A673 (cell line): ENCODE measurements at regions not wholly inside any gene's neighbourhood (a gene's known extent, or its start where the extent isn't known, plus 50 kb on each side); places are given as distances from the start of the nearest gene placed in this dataset.

Experiments
- BruUV-seq: library from RNA; stranded (reverse); fragments of 400-500 nt; replicated peaks from 2 replicates; lab custom pipeline; 2021; lab: Mats Ljungman, UMichigan
- CTCF ChIA-PET: fragments of 300-600 bp; sonication (Branson Sonifier 250); formaldehyde crosslinking; loops from one replicate; lab custom pipeline; 2022; ENCODE audit warnings: antibody characterized with exemption; lab: Charles Lee
- POLR2A ChIA-PET: fragments of 300-600 bp; sonication (Branson Sonifier 250); formaldehyde crosslinking; loops from one replicate; lab custom pipeline; 2022; ENCODE audit warnings: antibody characterized with exemption; ENCODE audit not compliant: low non-redundant PET; lab: Charles Lee
- DNase-seq: peaks from one replicate; pipeline ENCODE4 v3.0.0-alpha.2; 2015; ENCODE audit warnings: low spot score
- H3K27ac ChIP-seq: fragments of 200-600 bp; sonication (generic); 2 replicates; pipeline ENCODE4 v1.5.1; 2016; ENCODE audit warnings: mixed run types, low read depth, mild to moderate bottlenecking, mixed read lengths, antibody characterized with exemption, low read length; ENCODE audit not compliant: poor library complexity, severe bottlenecking
- H3K27me3 ChIP-seq: fragments of 200-600 bp; sonication (generic); replicated peaks from 2 replicates; pipeline ENCODE4 v1.6.1; 2017; ENCODE audit warnings: mixed run types, low read depth, mild to moderate bottlenecking, mixed read lengths, antibody characterized with exemption, low read length; ENCODE audit not compliant: insufficient read depth, poor library complexity
- H3K36me3 ChIP-seq: fragments of 200-600 bp; sonication (generic); 2 replicates; pipeline ENCODE4 v1.6.1; 2016; ENCODE audit warnings: mixed run types, mild to moderate bottlenecking, mixed read lengths, antibody characterized with exemption, low read length; ENCODE audit not compliant: insufficient read depth, poor library complexity, severe bottlenecking
- H3K4me1 ChIP-seq: fragments of 200-600 bp; sonication (generic); 2 replicates; pipeline ENCODE4 v1.6.1; 2017; ENCODE audit warnings: mixed run types, mild to moderate bottlenecking, mixed read lengths, antibody characterized with exemption, low read length; ENCODE audit not compliant: insufficient read depth, poor library complexity, severe bottlenecking
- H3K4me3 ChIP-seq: fragments of 200-600 bp; sonication (generic); 2 replicates; pipeline ENCODE4 v1.5.1; 2016; ENCODE audit warnings: low read depth, mixed run types, mild to moderate bottlenecking, mixed read lengths, low read length; ENCODE audit not compliant: poor library complexity, severe bottlenecking
- H3K9me3 ChIP-seq: fragments of 200-600 bp; sonication (generic); 2 replicates; pipeline ENCODE4 v1.6.1; 2016; ENCODE audit warnings: mixed run types, low read depth, mild to moderate bottlenecking, mixed read lengths, antibody characterized with exemption, low read length; ENCODE audit not compliant: poor library complexity, severe bottlenecking
- CTCF ChIP-seq: fragments of 300-800, 200-600 bp; sonication (generic); conservative IDR thresholded peaks from 2 replicates; pipeline ENCODE4 v1.5.1; 2017; ENCODE audit warnings: low read depth, mild to moderate bottlenecking, antibody characterized with exemption, low read length, moderate library complexity, mixed read lengths
- EZH2 ChIP-seq: fragments of 200-600 bp; sonication (generic); IDR thresholded peaks from 2 replicates; pipeline ENCODE4 v1.6.1; 2017; ENCODE audit warnings: borderline replicate concordance, low read depth, mild to moderate bottlenecking, mixed read lengths, antibody characterized with exemption, low read length; ENCODE audit not compliant: poor library complexity, severe bottlenecking
- intact Hi-C: fragments of 100-400 bp; cut with micrococcal nuclease; formaldehyde crosslinking; loops from one replicate; pipeline ENCODE4 v1.10.0; 2022; ENCODE audit not compliant: unreplicated experiment

- no peak for TF ChIP-seq EZH2
- TF ChIP-seq CTCF = no peak
- Histone ChIP-seq H3K27ac (no peak overlapping the region), H3K4me3 (no peak overlapping the region), H3K27me3 (no peaks in the 10 kb centered on the region), H3K4me1 (peaks cover 5% of the 10 kb centered on the region), H3K9me3 (no peaks in the 10 kb centered on the region), H3K36me3 (no peaks in the 10 kb centered on the region)
- BruUV-seq = no TSS peak
- intact Hi-C loops = no loop called here
- CTCF ChIA-PET = no interaction called here
- POLR2A ChIA-PET = no interaction called here
- no peak for DNase-seq
Observed at GRCh38 chr4:147318586-147318985, 162.3 kb upstream of the EDNRA start.

GRCh38 chr4:147325571-147325981 is 155.3 kb upstream of the EDNRA start:
- no peak for DNase-seq
- no peaks in the 10 kb centered on the region for H3K9me3 ChIP-seq
- H3K4me1 ChIP-seq = peaks cover 4% of the 10 kb centered on the region
- no peaks in the 10 kb centered on the region for H3K36me3 ChIP-seq
- ChIA-PET CTCF (no interaction called here), POLR2A (no interaction called here)
- BruUV-seq = no TSS peak
- TF ChIP-seq CTCF = no peak
- TF ChIP-seq EZH2 = no peak
- no peak overlapping the region for H3K4me3 ChIP-seq
- intact Hi-C loops = no loop called here
- no peak overlapping the region for H3K27ac ChIP-seq
- H3K27me3 ChIP-seq = no peaks in the 10 kb centered on the region

GRCh38 chr4:147326591-147326990 is 154.3 kb upstream of the EDNRA start:
- POLR2A ChIA-PET = no interaction called here
- H3K27me3 ChIP-seq = no peaks in the 10 kb centered on the region
- peaks cover 4% of the 10 kb centered on the region for H3K4me1 ChIP-seq
- TF ChIP-seq EZH2 (no peak), CTCF (no peak)
- H3K9me3 ChIP-seq = no peaks in the 10 kb centered on the region
- no peak for DNase-seq
- intact Hi-C loops = no loop called here
- no peaks in the 10 kb centered on the region for H3K36me3 ChIP-seq
- BruUV-seq = no TSS peak
- H3K4me3 ChIP-seq = no peak overlapping the region
- CTCF ChIA-PET = no interaction called here
- H3K27ac ChIP-seq = no peak overlapping the region

- DNase-seq = no peak
- TF ChIP-seq CTCF (no peak), EZH2 (no peak)
- H3K36me3 ChIP-seq = no peaks in the 10 kb centered on the region
- H3K27me3 ChIP-seq = no peaks in the 10 kb centered on the region
- H3K27ac ChIP-seq = no peak overlapping the region
- H3K4me3 ChIP-seq = no peak overlapping the region
- ChIA-PET POLR2A (no interaction called here), CTCF (no interaction called here)
- intact Hi-C loops = no loop called here
- no TSS peak for BruUV-seq
- H3K4me1 ChIP-seq = peaks cover 4% of the 10 kb centered on the region
- H3K9me3 ChIP-seq = no peaks in the 10 kb centered on the region
Observed at GRCh38 chr4:147327322-147327721, 153.6 kb upstream of the EDNRA start.
